Activated naive CD8-positive, alpha-beta T cell (primary cell): ENCODE measurements at regions not wholly inside any gene's neighbourhood (a gene's known extent, or its start where the extent isn't known, plus 50 kb on each side); places are given as distances from the start of the nearest gene placed in this dataset.

ENCODE experiments used
- H3K27ac Mint-ChIP-seq: one replicate; pipeline ENCODE4 v1.8.0; 2021; ENCODE audit warnings: mixed read lengths
- H3K27me3 Mint-ChIP-seq: one replicate; pipeline ENCODE4 v1.8.0; 2021; ENCODE audit warnings: mixed read lengths
- H3K36me3 Mint-ChIP-seq: one replicate; pipeline ENCODE4 v1.8.0; 2021; ENCODE audit warnings: mixed read lengths
- H3K4me1 Mint-ChIP-seq: one replicate; pipeline ENCODE4 v1.8.0; 2021; ENCODE audit warnings: low read depth, mixed read lengths
- H3K4me3 Mint-ChIP-seq: one replicate; pipeline ENCODE4 v1.8.0; 2021; ENCODE audit warnings: mild to moderate bottlenecking, mixed read lengths
- H3K9me3 Mint-ChIP-seq: one replicate; pipeline ENCODE4 v1.8.0; 2021; ENCODE audit warnings: low read depth, mixed read lengths

DNA sequence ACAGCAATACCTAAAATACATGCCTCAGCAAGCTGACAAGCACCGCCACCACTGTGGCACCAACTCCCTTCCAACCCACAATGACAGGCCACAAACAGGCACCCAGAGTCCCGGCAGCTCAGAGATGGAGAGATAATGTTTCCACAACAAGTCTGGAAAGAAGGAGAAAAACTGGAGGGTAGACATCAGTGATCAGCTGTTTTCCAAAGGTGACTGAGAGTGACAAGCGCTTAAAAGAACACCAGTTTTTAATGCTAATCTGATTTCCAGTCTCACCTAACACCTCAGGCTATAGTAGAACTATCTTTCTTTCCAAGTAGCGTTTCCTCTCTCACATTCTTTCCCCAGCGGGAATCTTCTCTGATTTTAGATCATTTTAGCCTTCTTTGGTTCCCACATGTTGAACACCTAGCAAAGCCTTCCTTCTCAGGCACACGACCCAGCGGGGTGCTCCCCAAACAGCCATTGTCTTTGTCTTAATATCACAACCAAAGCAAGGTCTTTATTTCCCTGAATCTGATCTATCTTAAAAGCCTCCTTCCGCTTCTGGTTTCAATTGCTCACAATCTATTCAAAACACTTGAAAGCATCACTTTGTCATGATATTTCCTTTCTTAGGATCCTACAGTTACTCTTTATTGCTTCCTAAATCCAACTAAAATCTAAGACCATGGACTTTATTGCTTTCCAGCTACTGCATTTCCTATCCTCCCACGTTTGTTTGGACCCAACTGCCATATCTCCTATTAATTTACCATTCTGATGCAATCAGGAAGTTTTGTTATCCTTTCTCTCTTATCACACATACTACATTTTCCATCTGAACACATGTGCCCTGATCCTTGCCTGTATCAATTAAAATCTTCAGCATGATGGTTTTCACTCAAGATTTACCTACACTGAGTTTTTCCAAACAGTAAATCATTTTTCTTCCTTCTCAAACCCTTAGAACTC is 282.7 kb downstream of the ADGB start:
- Mint-ChIP-seq H3K9me3 (no peaks in the 10 kb centered on the region), H3K27ac (no peak overlapping the region), H3K27me3 (peaks cover 3% of the 10 kb centered on the region), H3K36me3 (no peaks in the 10 kb centered on the region), H3K4me3 (no peak overlapping the region), H3K4me1 (peaks cover 11% of the 10 kb centered on the region)

DNA sequence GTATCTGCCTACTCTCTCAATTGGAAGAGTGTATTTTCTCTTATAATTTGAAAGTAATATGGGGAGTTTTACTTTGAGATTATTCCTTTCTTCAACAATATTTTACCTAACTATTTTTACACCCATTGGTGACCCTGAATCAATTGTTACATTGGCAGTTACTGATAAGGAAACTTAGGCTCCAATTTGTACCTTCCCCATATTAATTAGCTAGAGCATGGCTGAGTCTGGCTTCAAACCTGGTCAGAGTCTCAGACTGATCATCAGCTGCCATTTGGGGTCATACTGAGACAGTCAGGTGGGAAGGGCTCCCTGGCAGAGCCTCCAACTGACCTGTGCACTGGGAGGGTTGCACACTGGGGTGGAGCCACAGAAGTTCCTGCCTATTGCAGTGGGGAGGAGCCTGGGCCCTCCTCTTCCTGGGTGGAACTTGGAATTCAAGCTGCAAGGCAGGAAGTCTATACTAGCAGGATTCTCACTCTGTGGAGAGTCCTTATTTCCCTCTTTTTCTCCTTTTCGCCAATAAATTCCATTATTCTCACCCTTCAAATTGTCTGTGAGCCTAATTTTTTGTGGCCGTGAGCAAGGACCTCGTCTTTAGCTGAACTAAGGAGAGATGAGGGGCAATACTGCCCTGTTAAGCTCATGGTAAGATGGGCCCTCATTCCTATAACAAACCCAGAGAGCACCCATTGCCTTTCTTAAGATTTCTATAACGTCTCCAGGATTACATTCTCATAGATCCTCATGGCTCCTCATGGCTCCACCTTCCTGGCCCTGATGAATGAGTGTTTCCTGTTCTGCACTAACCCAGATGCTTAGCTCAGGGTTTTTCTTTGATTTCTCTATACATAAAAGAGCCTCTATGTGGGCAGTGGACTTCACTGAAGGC is 285.1 kb downstream of the ADGB start:
- Mint-ChIP-seq H3K4me1 (no peaks in the 10 kb centered on the region), H3K27ac (no peak overlapping the region), H3K27me3 (peaks cover 3% of the 10 kb centered on the region), H3K4me3 (no peak overlapping the region), H3K36me3 (no peaks in the 10 kb centered on the region), H3K9me3 (no peaks in the 10 kb centered on the region)

DNA sequence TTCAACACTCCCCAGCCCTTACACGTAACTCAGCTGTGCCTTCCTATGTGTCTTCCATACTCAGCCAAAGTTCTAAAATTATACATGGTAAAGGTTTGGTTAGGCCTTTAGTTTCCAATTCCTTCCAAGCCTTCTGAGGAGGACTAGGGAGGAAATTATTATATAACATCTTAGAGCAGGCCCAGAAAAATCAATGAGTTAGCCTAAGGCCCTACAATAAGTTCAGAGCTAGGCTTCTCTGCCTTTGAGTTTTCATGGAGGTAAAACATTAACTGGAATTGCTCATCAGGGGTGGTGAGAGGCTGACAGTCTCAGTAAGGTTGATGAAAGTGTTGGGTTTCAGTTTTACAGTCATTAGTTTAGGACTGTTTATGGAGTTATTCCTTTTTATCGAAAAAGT is 286.0 kb downstream of the ADGB start:
- no peak overlapping the region for H3K27ac Mint-ChIP-seq
- no peaks in the 10 kb centered on the region for H3K36me3 Mint-ChIP-seq
- H3K4me1 Mint-ChIP-seq, result no peaks in the 10 kb centered on the region
- H3K27me3 Mint-ChIP-seq, result peaks cover 3% of the 10 kb centered on the region
- H3K9me3 Mint-ChIP-seq, result no peaks in the 10 kb centered on the region
- no peak overlapping the region for H3K4me3 Mint-ChIP-seq

DNA sequence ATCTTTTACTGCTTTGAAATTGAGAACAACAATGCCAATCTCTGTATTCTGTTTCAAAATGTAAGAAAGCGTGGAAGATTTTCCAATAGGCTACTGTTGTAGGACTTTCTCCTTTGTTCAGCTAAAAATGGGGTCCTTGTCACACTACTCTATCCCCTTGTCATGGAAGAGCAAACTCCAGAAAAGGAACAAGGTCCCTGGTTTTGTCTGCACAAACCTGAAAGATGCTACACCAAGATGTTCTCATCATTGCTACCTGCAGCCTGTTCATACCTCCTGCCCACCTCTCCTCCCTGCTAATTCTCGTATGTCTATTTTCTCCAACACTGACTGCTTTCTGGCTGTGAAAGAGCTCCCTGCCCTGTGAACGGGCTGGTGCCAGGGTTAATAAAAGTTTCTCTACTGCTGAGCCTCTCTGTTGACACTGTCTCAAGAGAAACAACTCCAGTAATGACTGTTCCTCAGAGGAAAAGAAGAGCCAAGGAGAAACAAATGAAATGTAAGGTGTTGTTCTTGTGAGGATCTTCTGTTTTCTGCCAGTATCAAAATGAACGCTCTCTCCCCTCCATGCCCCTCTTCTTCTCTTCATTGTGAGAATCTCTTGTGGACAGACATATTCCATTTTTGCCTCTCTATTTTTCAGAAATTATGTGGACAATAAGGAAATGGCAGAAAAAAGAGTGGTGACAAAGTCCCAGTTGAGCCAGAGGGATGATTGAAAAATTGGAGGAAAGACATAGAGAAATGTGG is 287.1 kb downstream of the ADGB start:
- Mint-ChIP-seq H3K36me3 (no peaks in the 10 kb centered on the region), H3K9me3 (no peaks in the 10 kb centered on the region), H3K27me3 (peaks cover 3% of the 10 kb centered on the region), H3K27ac (no peak overlapping the region), H3K4me1 (no peaks in the 10 kb centered on the region), H3K4me3 (no peak overlapping the region)

DNA sequence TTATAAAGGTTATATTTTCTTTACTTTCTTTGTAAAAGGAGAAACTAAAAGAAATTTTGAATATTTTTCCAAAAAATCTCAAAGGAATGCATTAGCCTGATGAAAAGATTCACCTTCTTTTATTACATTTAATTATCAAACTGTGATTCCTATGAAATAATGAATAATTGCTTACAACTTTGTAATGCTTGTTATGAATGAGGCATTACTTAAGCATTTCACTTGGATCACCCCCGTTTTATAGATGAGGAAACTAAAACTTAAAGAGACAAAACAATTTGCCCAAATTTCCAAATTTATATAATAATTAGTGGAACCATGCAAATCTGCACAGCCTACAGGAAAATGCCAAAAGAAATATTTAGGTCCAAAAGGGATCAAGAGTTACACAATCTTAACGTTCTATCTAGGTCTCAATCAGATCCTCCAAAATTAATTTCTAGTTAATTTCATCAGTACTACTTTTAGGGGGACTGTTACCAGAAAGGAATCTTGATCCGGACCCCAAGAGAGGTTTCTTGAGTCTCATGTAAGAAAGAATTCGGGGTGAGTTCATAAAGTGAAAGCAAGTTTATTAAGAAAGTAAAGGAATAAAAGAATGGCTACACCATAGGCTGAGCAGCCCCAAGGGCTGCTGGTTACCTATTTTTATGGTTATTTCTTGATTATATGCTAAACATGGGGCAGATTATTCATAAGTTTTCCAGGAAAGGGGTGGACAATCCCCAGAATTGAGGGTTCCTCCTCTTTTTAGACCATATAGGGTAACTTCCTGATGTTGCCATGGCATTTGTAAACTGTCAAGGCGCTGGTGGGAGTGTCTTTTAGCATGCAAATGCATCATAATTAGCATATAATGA is 288.0 kb downstream of the ADGB start:
- H3K4me1 Mint-ChIP-seq, result no peaks in the 10 kb centered on the region
- peaks cover 1% of the 10 kb centered on the region for H3K27me3 Mint-ChIP-seq

DNA sequence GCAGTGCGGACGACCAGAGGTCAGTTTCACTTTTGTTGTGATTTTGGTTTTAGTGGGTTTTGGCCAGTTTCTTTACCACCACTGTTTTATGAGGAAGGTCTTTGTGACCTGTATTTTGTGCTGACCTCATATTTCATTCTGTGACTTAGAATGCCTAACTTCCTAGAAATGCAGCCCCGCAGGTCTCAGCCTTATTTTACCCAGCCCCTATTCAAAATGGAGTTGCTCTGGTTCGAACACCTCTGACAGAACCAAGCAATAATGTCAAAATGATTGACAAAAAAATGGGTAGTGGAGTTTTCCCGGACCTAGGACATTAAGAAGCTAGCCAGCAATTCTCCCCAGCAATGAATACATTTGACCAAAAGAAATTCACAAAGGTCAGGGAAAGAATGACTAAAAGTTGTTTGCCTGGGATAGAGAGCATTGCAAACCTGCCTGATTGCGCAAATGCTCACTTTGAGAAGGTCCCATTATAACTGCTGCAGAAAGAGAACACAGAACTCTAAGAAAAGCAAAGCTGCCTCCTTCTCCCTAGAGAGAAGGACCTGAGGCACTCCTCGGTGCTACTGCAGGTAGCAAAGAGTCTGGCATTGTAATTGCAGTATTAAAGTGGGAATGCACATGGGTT is 288.8 kb downstream of the ADGB start:
- Mint-ChIP-seq H3K36me3 (no peaks in the 10 kb centered on the region), H3K4me1 (no peaks in the 10 kb centered on the region), H3K9me3 (no peaks in the 10 kb centered on the region), H3K4me3 (no peak overlapping the region), H3K27ac (no peak overlapping the region), H3K27me3 (no peaks in the 10 kb centered on the region)

More for the DNA sequence above, 288.0 kb downstream of the ADGB start:
- Mint-ChIP-seq H3K27ac (no peak overlapping the region), H3K4me3 (no peak overlapping the region), H3K36me3 (no peaks in the 10 kb centered on the region), H3K9me3 (no peaks in the 10 kb centered on the region)

DNA sequence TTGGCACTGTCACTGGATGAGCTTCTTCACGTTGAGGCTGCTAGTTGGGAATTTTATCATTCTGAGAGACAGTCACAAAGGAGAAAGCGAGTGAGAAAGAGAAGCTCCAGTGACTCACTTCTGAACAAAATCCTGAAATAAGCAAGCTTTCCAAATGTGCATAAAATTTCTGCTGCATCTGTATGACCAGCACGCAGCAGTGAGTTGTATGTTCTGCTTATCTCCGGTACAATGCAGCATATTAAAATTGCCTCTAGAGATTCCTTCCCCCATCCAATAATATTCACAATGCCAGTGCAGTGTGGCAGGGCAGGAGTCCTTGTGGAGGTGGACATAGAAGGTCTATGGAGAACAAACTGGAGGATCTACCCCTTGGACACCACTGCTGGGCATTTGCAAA is 290.5 kb downstream of the ADGB start:
- Mint-ChIP-seq H3K36me3 (no peaks in the 10 kb centered on the region), H3K9me3 (no peaks in the 10 kb centered on the region), H3K27ac (no peak overlapping the region), H3K4me3 (no peak overlapping the region), H3K4me1 (no peaks in the 10 kb centered on the region), H3K27me3 (no peaks in the 10 kb centered on the region)

DNA sequence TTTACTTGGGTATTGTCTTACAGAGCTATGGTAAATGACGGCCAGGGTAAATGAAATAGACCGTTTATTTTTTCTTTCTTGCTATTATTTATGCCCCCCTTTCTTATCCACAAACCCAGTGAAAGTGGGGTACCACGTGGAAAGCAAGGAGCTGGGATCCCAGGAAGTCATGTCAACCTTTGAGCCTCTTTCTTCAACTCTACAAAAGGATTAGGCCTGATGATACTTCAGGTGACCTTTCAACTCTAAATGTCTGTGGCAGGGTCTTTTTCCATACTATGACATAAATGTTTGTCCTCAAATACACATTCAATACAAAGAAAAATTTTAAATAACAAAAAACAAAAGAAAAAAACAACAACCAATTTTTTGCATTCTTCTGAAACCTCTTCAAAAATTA is 291.4 kb downstream of the ADGB start:
- H3K27me3 Mint-ChIP-seq, result no peaks in the 10 kb centered on the region
- H3K27ac Mint-ChIP-seq, result no peak overlapping the region
- no peaks in the 10 kb centered on the region for H3K9me3 Mint-ChIP-seq
- H3K4me3 Mint-ChIP-seq, result no peak overlapping the region
- H3K4me1 Mint-ChIP-seq, result no peaks in the 10 kb centered on the region
- no peaks in the 10 kb centered on the region for H3K36me3 Mint-ChIP-seq

DNA sequence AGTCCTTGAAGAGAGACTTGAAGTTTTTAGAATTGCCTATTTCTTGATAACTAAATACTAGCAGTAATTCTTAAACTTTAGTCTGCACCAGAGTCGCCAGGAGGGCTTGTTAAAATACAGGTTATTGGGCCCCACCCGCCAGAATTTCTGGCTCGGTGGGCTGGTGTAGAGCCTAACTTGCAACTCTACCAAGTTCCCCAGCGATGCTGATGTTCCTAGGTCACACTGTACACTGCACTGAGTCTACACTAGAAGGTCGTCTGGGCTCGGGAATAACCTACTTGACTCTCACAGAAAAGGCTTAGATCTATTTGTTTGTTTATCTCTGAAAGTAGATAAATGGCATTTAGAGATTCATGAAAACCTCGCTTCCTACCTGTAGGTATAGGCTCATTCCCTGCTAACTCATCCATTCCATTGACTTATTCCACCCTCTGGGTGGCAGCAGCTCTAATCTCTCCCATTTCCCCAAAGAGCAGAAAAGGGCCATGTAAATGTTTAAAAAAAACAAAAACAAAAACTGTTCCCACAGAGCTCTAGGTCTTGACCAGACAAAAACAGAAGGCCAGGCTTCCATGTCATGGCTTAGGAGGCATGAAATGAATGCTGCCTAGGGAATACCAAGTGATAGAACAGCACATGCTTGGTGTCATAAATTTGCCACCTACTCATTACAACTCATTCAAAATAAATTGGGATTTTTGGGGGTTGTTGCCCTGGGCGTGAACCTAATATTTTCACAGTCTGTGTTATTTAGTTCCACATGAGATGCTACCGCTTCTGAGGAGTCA is 292.1 kb downstream of the ADGB start:
- Mint-ChIP-seq H3K9me3 (no peaks in the 10 kb centered on the region), H3K4me1 (no peaks in the 10 kb centered on the region), H3K4me3 (no peak overlapping the region), H3K27ac (no peak overlapping the region), H3K36me3 (no peaks in the 10 kb centered on the region), H3K27me3 (no peaks in the 10 kb centered on the region)

DNA sequence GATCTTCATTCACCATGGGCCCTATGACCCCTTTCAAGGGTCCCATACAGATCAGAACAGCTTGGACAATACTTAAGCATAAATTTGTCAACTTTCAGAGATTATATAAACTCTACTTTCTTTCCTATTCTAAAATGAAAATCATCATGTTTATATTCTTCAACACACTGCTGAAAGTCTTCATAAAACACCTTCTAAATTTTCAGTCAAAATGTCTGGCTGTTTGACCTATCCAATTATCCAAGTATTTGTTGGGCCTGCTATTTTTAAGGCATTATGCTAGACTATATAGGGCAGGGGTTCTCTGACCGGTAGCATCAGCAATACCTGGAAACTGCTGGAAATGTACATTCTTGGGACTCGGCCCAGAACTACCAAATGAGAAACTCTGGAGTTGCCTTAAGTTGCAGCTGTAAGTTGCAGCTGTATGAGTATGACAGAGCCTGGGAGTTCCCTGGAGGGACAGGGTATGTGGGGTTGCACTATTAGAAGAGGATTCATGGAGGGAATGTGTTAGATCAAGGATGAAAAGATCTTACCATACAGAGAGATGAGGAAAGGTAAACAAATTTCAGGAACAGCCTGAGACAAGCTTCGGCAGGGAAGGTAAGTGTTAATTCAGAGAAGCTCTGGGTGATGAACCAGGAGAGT is 293.0 kb downstream of the ADGB start:
- H3K4me1 Mint-ChIP-seq, result no peaks in the 10 kb centered on the region

DNA sequence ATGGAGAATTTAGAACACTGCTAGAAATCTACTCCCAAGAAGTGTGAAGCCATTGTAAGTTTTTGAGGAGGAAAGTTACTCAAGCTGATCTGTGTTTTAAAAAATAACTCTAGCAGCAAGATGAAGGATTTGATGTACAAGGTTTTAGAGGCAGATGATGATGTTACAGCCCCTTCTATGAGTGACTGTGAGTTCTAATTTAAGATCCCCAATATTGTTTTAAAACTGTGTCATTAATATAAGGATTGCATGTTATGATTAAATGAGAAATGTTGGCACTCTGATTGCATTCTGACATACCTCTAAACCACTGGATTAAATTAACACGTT is 293.5 kb downstream of the ADGB start:
- Mint-ChIP-seq H3K27me3 (no peaks in the 10 kb centered on the region), H3K9me3 (no peaks in the 10 kb centered on the region), H3K36me3 (no peaks in the 10 kb centered on the region), H3K4me1 (no peaks in the 10 kb centered on the region), H3K4me3 (no peak overlapping the region), H3K27ac (no peak overlapping the region)

More for the DNA sequence above, 293.0 kb downstream of the ADGB start:
- Mint-ChIP-seq H3K27me3 (no peaks in the 10 kb centered on the region), H3K27ac (no peak overlapping the region), H3K36me3 (no peaks in the 10 kb centered on the region), H3K9me3 (no peaks in the 10 kb centered on the region), H3K4me3 (no peak overlapping the region)

DNA sequence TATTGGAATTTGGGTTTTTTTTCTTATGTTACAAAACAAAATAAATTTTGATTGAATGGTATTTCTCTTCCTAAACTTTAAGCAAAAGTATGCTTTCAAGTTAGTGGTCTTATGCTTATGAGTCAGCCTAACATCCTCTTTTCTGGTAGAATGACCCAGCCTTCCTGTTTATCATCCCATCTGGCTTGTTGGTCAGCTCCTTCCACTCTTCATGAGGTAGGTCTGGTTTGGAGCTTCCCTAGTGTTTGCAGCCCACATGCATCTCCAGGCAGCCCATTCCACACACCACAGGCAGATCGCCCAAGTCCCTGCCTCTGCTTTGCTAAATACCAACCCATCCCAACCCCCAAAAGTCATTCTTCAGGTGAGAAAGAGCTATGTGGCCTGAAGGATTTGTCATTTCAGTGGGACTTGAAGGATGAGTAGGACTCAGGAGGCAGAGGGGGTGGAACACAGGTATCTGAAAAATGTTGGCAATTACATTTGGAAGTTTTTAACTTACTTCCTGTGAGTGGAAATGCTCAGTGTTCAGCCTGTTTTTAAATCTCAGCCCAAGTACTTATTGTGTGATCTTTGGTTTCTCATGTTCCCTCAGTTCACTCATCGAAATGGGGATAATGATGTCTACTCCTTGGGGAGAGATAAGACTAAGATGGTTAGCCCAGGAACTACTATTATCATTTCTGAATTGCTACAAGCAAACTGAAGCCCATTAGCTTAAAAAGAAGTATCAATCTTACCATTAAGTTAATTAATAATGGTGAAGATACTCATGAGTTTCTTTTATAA is 294.0 kb downstream of the ADGB start:
- no peaks in the 10 kb centered on the region for H3K36me3 Mint-ChIP-seq
- H3K27ac Mint-ChIP-seq, result no peak overlapping the region
- H3K9me3 Mint-ChIP-seq, result no peaks in the 10 kb centered on the region
- H3K4me1 Mint-ChIP-seq, result no peaks in the 10 kb centered on the region
- no peaks in the 10 kb centered on the region for H3K27me3 Mint-ChIP-seq
- no peak overlapping the region for H3K4me3 Mint-ChIP-seq
